ENCODE measurements at regions not wholly inside any gene's neighbourhood (a gene's known extent, or its start where the extent isn't known, plus 50 kb on each side); places are given as distances from the start of the nearest gene placed in this dataset.

- no TSS peak for BruUV-seq (replicated peaks)
- DNase-seq (ENCODE audit: low spot score), result no peak
- ChIA-PET CTCF (no interaction called here), POLR2A (ENCODE audit: low non-redundant PET) (no interaction called here)
- TF ChIP-seq EZH2 (IDR thresholded peaks at IDR 0.05; ENCODE audit: borderline replicate concordance, low read depth, low read length, poor library complexity, severe bottlenecking) (no peak), CTCF (conservative IDR thresholded peaks at IDR 0.05; ENCODE audit: low read depth, low read length) (no peak)
- H3K9me3 ChIP-seq (ENCODE audit: low read depth, low read length, poor library complexity, severe bottlenecking), result no peaks in the 10 kb centered on the region
- intact Hi-C loops (cut with micrococcal nuclease; ENCODE audit: unreplicated experiment), result no loop called here
- H3K36me3 ChIP-seq (ENCODE audit: insufficient read depth, low read length, poor library complexity, severe bottlenecking), result no peaks in the 10 kb centered on the region
- H3K27me3 ChIP-seq (replicated peaks; ENCODE audit: insufficient read depth, low read depth, low read length, poor library complexity), result no peaks in the 10 kb centered on the region
- no peaks in the 10 kb centered on the region for H3K4me1 ChIP-seq (ENCODE audit: insufficient read depth, low read length, poor library complexity, severe bottlenecking)
- no peak overlapping the region for H3K4me3 ChIP-seq (ENCODE audit: low read depth, low read length, poor library complexity, severe bottlenecking)
- no peak overlapping the region for H3K27ac ChIP-seq (ENCODE audit: low read depth, low read length, poor library complexity, severe bottlenecking)
Observed at GRCh38 chr12:92229381-92229780, 83.7 kb upstream of the BTG1 start.

GRCh38 chr12:92226961-92227360, 81.3 kb upstream of the BTG1 start:
- BruUV-seq (replicated peaks), result no TSS peak
- no peak overlapping the region for H3K4me3 ChIP-seq (ENCODE audit: low read depth, low read length, poor library complexity, severe bottlenecking)
- intact Hi-C loops (cut with micrococcal nuclease; ENCODE audit: unreplicated experiment), result no loop called here
- H3K4me1 ChIP-seq (ENCODE audit: insufficient read depth, low read length, poor library complexity, severe bottlenecking), result no peaks in the 10 kb centered on the region
- no peaks in the 10 kb centered on the region for H3K36me3 ChIP-seq (ENCODE audit: insufficient read depth, low read length, poor library complexity, severe bottlenecking)
- H3K9me3 ChIP-seq (ENCODE audit: low read depth, low read length, poor library complexity, severe bottlenecking), result no peaks in the 10 kb centered on the region
- TF ChIP-seq EZH2 (IDR thresholded peaks at IDR 0.05; ENCODE audit: borderline replicate concordance, low read depth, low read length, poor library complexity, severe bottlenecking) (no peak), CTCF (conservative IDR thresholded peaks at IDR 0.05; ENCODE audit: low read depth, low read length) (no peak)
- H3K27ac ChIP-seq (ENCODE audit: low read depth, low read length, poor library complexity, severe bottlenecking), result no peak overlapping the region
- H3K27me3 ChIP-seq (replicated peaks; ENCODE audit: insufficient read depth, low read depth, low read length, poor library complexity), result no peaks in the 10 kb centered on the region
- no peak for DNase-seq (ENCODE audit: low spot score)
- POLR2A ChIA-PET (ENCODE audit: low non-redundant PET), result no interaction called here
- CTCF ChIA-PET, result no interaction called here

GRCh38 chr12:92226071-92226661, 80.5 kb upstream of the BTG1 start:
- Histone ChIP-seq H3K4me3 (ENCODE audit: low read depth, low read length, poor library complexity, severe bottlenecking) (no peak overlapping the region), H3K9me3 (ENCODE audit: low read depth, low read length, poor library complexity, severe bottlenecking) (no peaks in the 10 kb centered on the region), H3K27me3 (replicated peaks; ENCODE audit: insufficient read depth, low read depth, low read length, poor library complexity) (no peaks in the 10 kb centered on the region), H3K36me3 (ENCODE audit: insufficient read depth, low read length, poor library complexity, severe bottlenecking) (no peaks in the 10 kb centered on the region), H3K27ac (ENCODE audit: low read depth, low read length, poor library complexity, severe bottlenecking) (no peak overlapping the region), H3K4me1 (ENCODE audit: insufficient read depth, low read length, poor library complexity, severe bottlenecking) (no peaks in the 10 kb centered on the region)
- ChIA-PET CTCF (no interaction called here), POLR2A (ENCODE audit: low non-redundant PET) (no interaction called here)
- TF ChIP-seq CTCF (conservative IDR thresholded peaks at IDR 0.05; ENCODE audit: low read depth, low read length) (no peak), EZH2 (IDR thresholded peaks at IDR 0.05; ENCODE audit: borderline replicate concordance, low read depth, low read length, poor library complexity, severe bottlenecking) (no peak)
- no TSS peak for BruUV-seq (replicated peaks)
- intact Hi-C loops (cut with micrococcal nuclease; ENCODE audit: unreplicated experiment), result no loop called here
- no peak for DNase-seq (ENCODE audit: low spot score)

All from A673 (cell line).